Chondrocyte (in vitro differentiated cells): ENCODE measurements at regions not wholly inside any gene's neighbourhood (a gene's known extent, or its start where the extent isn't known, plus 50 kb on each side); places are given as distances from the start of the nearest gene placed in this dataset.

Experiments used
- DNase-seq: peaks from one replicate; pipeline ENCODE4 v3.0.0; 2021; ENCODE audit warnings: mixed read lengths, low spot score
- H3K27ac Mint-ChIP-seq: one replicate; pipeline ENCODE4 v1.8.0; 2021; ENCODE audit warnings: mild to moderate bottlenecking, moderate library complexity, mixed read lengths; ENCODE audit not compliant: unreplicated experiment
- H3K27me3 Mint-ChIP-seq: 2 replicates; pipeline ENCODE4 v1.8.0; 2021; ENCODE audit warnings: low read depth, mixed read lengths
- H3K36me3 Mint-ChIP-seq: 2 replicates; pipeline ENCODE4 v1.8.0; 2021; ENCODE audit warnings: low read depth, mixed read lengths
- H3K4me1 Mint-ChIP-seq: 2 replicates; pipeline ENCODE4 v1.8.0; 2021; ENCODE audit warnings: low read depth, mild to moderate bottlenecking, mixed read lengths
- H3K4me3 Mint-ChIP-seq: one replicate; pipeline ENCODE4 v1.8.0; 2021; ENCODE audit warnings: mild to moderate bottlenecking, moderate library complexity, mixed read lengths; ENCODE audit not compliant: unreplicated experiment
- H3K9me3 Mint-ChIP-seq: 2 replicates; pipeline ENCODE4 v1.8.0; 2021; ENCODE audit warnings: low read depth, mixed read lengths
- CTCF ChIP-seq: fragments of 200-600 bp; sonication (generic); IDR thresholded peaks from 2 replicates; pipeline ENCODE4 v1.5.0; 2021; ENCODE audit warnings: antibody characterized with exemption, mild to moderate bottlenecking, moderate library complexity

DNA sequence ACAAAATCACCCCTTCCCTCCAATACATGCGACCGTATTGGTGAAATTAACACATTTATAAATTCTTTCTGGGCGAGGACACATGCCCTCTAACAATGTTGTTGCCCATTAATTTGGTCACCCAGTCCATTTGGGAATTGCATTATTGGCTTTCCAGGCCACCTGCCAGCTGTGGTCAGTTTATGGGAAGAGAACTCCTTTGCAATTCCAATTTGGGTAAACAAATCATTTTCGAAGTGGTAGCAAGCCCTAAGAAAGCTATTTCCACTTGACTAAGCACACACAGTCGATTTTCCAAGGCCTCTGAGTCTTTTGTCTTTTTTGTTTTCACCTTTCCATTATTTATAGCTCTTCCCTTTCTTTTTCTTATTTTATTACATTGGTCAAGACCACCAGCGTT is 362.3 kb upstream of the RGMA start:
- Mint-ChIP-seq H3K27me3 (no peaks in the 10 kb centered on the region), H3K27ac (no peak overlapping the region), H3K4me1 (peaks cover 25% of the 10 kb centered on the region), H3K9me3 (peaks cover 5% of the 10 kb centered on the region), H3K4me3 (no peak overlapping the region), H3K36me3 (peaks cover 3% of the 10 kb centered on the region)
- TF ChIP-seq CTCF: no peak
- no peak for DNase-seq

- Mint-ChIP-seq H3K4me1 (peaks cover 24% of the 10 kb centered on the region), H3K9me3 (peaks cover 5% of the 10 kb centered on the region), H3K4me3 (no peak overlapping the region), H3K27me3 (no peaks in the 10 kb centered on the region), H3K36me3 (peaks cover 3% of the 10 kb centered on the region), H3K27ac (no peak overlapping the region)
- no peak for DNase-seq
- TF ChIP-seq CTCF: no peak
Measured at GRCh38 chr15:93449798-93450197, 360.8 kb upstream of the RGMA start.

- no peak for DNase-seq
- Mint-ChIP-seq H3K27ac (no peak overlapping the region), H3K36me3 (peaks cover 3% of the 10 kb centered on the region), H3K9me3 (peaks cover 7% of the 10 kb centered on the region), H3K4me1 (no peaks in the 10 kb centered on the region), H3K4me3 (no peak overlapping the region), H3K27me3 (peaks cover 18% of the 10 kb centered on the region)
- TF ChIP-seq CTCF: no peak
Measured at GRCh38 chr15:93438310-93438709, 349.3 kb upstream of the RGMA start.

DNA sequence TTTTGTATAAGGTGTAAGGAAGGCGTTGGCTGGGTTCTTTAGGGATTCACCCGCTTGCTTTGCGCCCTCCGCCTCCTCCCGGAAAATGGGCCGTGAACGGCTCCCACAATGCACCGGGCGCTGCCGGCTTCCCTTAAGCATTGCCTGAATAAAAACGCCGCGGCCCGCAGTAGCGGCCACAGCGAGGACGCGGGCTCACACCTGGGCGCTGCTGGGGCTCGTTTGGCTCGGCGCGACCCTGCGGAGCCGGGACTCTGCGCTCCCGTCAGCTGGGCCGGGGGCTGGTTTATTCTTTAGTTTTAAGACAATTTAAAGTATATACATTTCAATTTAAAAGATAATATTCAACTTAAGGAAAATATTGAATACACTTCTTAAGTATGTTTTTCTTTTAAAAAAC is 343.5 kb upstream of the RGMA start:
- Mint-ChIP-seq H3K27me3 (peaks cover under 1% of the 10 kb centered on the region), H3K4me3 (no peak overlapping the region), H3K4me1 (peaks cover 12% of the 10 kb centered on the region), H3K36me3 (no peaks in the 10 kb centered on the region), H3K27ac (no peak overlapping the region), H3K9me3 (peaks cover 3% of the 10 kb centered on the region)
- DNase-seq: no peak
- no peak for TF ChIP-seq CTCF

DNA sequence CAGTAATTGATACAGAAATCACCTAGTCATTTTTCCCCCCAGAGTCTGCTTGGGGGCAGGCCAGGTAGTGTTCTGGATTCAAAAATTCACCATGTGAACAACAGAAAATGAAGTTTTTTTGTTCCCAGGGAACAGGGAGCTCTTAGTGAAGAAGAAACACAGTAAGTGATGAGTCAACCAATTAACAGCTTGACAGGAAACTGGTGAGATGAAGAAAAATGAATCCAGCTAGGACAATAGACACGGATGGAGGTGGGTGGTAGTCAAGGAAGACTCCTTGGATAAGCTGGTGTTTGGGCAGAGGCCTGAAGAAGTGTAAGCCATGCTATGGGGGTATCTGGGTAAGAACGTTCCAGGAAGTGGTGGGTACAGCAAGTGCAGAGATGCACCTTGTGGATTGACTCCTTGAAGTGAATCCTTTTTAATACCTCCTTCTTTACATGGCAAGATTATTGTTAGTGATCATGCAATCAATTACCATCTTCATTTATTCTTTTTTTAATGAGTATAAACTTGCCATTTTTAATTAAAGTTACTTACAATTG is 339.9 kb upstream of the RGMA start:
- H3K36me3 Mint-ChIP-seq: no peaks in the 10 kb centered on the region
- no peak overlapping the region for H3K27ac Mint-ChIP-seq
- H3K4me1 Mint-ChIP-seq: peaks cover 12% of the 10 kb centered on the region

More for the DNA sequence above, 339.9 kb upstream of the RGMA start:
- Mint-ChIP-seq H3K9me3 (peaks cover 3% of the 10 kb centered on the region), H3K27me3 (peaks cover 6% of the 10 kb centered on the region), H3K4me3 (no peak overlapping the region)
- DNase-seq: no peak
- TF ChIP-seq CTCF: no peak
